SK-N-SH (cell line): ENCODE measurements at regions not wholly inside any gene's neighbourhood (a gene's known extent, or its start where the extent isn't known, plus 50 kb on each side); places are given as distances from the start of the nearest gene placed in this dataset.

Source experiments
- CTCF ChIA-PET: fragments of 300-600, 350-600 bp; formaldehyde crosslinking; extraction: SDS; loops from one replicate; lab custom pipeline; 2021; lab: Yijun Ruan, JAX
- POLR2A ChIA-PET: fragments of 350-600 bp; sonication (Branson Sonifier 250); formaldehyde crosslinking; extraction: SDS; loops from one replicate; lab custom pipeline; 2020; ENCODE audit warnings: antibody characterized with exemption, inconsistent platforms; lab: Yijun Ruan, JAX
- DNase-seq: peaks from one replicate; pipeline ENCODE4 v3.0.0; 2012
- H2AFZ ChIP-seq: fragments of 200-600 bp; sonication (generic); 2 replicates; pipeline ENCODE4 v1.8.1; 2016; ENCODE audit warnings: antibody characterized with exemption, mild to moderate bottlenecking, low read depth
- H3F3A ChIP-seq: fragments of 200-600 bp; sonication (generic); replicated peaks from 2 replicates; pipeline ENCODE3; 2016; ENCODE audit warnings: antibody characterized with exemption, mild to moderate bottlenecking; ENCODE audit not compliant: insufficient read depth
- H3K27ac ChIP-seq, 2 experiments: fragments of 200-500 bp in 1 of 2; fragments of 200-600 bp in 1 of 2; sonication (Bioruptor generic) in 1 of 2; sonication (generic), shearing (Covaris generic) in 1 of 2; 2 replicates each; pipeline versions ENCODE4 v1.5.1 to v1.6.1; 2014 to 2016; ENCODE audit warnings: low read depth in 2 of 2, inconsistent platforms in 1 of 2, low read length in 1 of 2, mild to moderate bottlenecking in 1 of 2, mixed read lengths in 1 of 2
- H3K27me3 ChIP-seq: fragments of 200-600 bp; sonication (generic), shearing (Covaris generic); 2 replicates; pipeline ENCODE4 v1.6.1; 2016; ENCODE audit warnings: mixed run types; ENCODE audit not compliant: insufficient read depth
- H3K36me3 ChIP-seq, 2 experiments: fragments of 200-500 bp in 1 of 2; fragments of 200-600 bp in 1 of 2; sonication (Bioruptor generic) in 1 of 2; sonication (generic) in 1 of 2; replicated peaks in 1 of 2; 2 replicates each; pipeline versions ENCODE3 to v1.5.1; 2014 to 2016; ENCODE audit warnings: low read length in 1 of 2, mild to moderate bottlenecking in 1 of 2; ENCODE audit not compliant: insufficient read depth in 2 of 2, control insufficient read depth in 1 of 2
- H3K4me1 ChIP-seq, 2 experiments: fragments of 200-500 bp in 1 of 2; fragments of 200-600 bp in 1 of 2; sonication (Bioruptor generic) in 1 of 2; sonication (generic), shearing (Covaris generic) in 1 of 2; 2 replicates each; pipeline versions ENCODE4 v1.5.1 to v1.6.1; 2014 to 2016; ENCODE audit warnings: low read depth in 1 of 2, low read length in 1 of 2, mixed run types in 1 of 2; ENCODE audit not compliant: insufficient read depth in 2 of 2, control insufficient read depth in 1 of 2
- H3K4me2 ChIP-seq: fragments of 200-600 bp; sonication (generic), shearing (Covaris generic); 2 replicates; pipeline ENCODE4 v1.6.1; 2017; ENCODE audit warnings: mixed run types
- H3K4me3 ChIP-seq, 2 experiments: fragments of 200-500 bp in 1 of 2; fragments of 200-600 bp in 1 of 2; sonication (Bioruptor generic) in 1 of 2; sonication (generic), shearing (Covaris generic) in 1 of 2; 2 replicates each; pipeline versions ENCODE4 v1.5.1 to v1.8.1; 2014 to 2016; ENCODE audit warnings: low read depth in 2 of 2, inconsistent platforms in 1 of 2, low read length in 1 of 2, mild to moderate bottlenecking in 1 of 2, mixed read lengths in 1 of 2, moderate library complexity in 1 of 2
- H3K79me2 ChIP-seq: fragments of 200-600 bp; sonication (generic); 2 replicates; pipeline ENCODE4 v1.8.1; 2017; ENCODE audit warnings: mild to moderate bottlenecking; ENCODE audit not compliant: insufficient read depth
- H3K9ac ChIP-seq: fragments of 200-600 bp; sonication (generic); 2 replicates; pipeline ENCODE4 v1.6.1; 2017; ENCODE audit warnings: mixed run types
- H3K9me2 ChIP-seq: fragments of 200-600 bp; sonication (generic); 2 replicates; pipeline ENCODE4 v1.6.1; 2017; ENCODE audit warnings: mixed run types
- H3K9me3 ChIP-seq: fragments of 200-600 bp; sonication (generic); 2 replicates; pipeline ENCODE4 v1.6.1; 2017; ENCODE audit warnings: mixed run types, mild to moderate bottlenecking, moderate library complexity
- H4K20me1 ChIP-seq: fragments of 200-600 bp; sonication (generic); 2 replicates; pipeline ENCODE4 v1.6.1; 2017; ENCODE audit warnings: mild to moderate bottlenecking, mixed run types; ENCODE audit not compliant: insufficient read depth
- CHD2 ChIP-seq: fragments of 150-350 bp; IDR thresholded peaks from 2 replicates; pipeline ENCODE4 v1.6.1; 2018; ENCODE audit warnings: low read length; ENCODE audit not compliant: partially characterized antibody
- CTCF ChIP-seq: fragments of 200-600 bp; sonication (generic); IDR thresholded peaks from 2 replicates; pipeline ENCODE4 v1.6.1; 2017; ENCODE audit warnings: antibody characterized with exemption, mild to moderate bottlenecking, moderate library complexity
- ELF1 ChIP-seq: IDR thresholded peaks from 2 replicates; pipeline ENCODE4 v1.4.0; 2012
- EP300 ChIP-seq, 2 experiments: IDR thresholded peaks; 2 replicates each; pipeline versions ENCODE4 v1.4.0 to v1.6.1; 2012; ENCODE audit warnings: borderline replicate concordance in 1 of 2, low read depth in 1 of 2, low read length in 1 of 2
- GABPA ChIP-seq: IDR thresholded peaks from 2 replicates; pipeline ENCODE4 v1.4.0; 2012; ENCODE audit warnings: low read depth, mild to moderate bottlenecking
- GATA2 ChIP-seq: sonication (generic); formaldehyde crosslinking; IDR thresholded peaks from 2 replicates; pipeline ENCODE4 v1.5.0; 2020; ENCODE audit warnings: mild to moderate bottlenecking, missing genetic modification reagents
- IRF3 ChIP-seq: fragments of 150-350 bp; IDR thresholded peaks from 2 replicates; pipeline ENCODE4 v1.6.1; 2016; ENCODE audit warnings: mild to moderate bottlenecking, low read depth, low read length
- JUND ChIP-seq: IDR thresholded peaks from 2 replicates; pipeline ENCODE4 v1.4.0; 2012
- MAX ChIP-seq: IDR thresholded peaks from 2 replicates; pipeline ENCODE4 v1.4.0; 2012; ENCODE audit warnings: low read depth
- MEF2A ChIP-seq: IDR thresholded peaks from 2 replicates; pipeline ENCODE4 v1.4.0; 2012; ENCODE audit warnings: low read depth, borderline replicate concordance
- MXI1 ChIP-seq: IDR thresholded peaks from 2 replicates; pipeline ENCODE4 v1.6.1; 2012; ENCODE audit warnings: mild to moderate bottlenecking, low read depth, low read length, improper control_type of control experiment
- NRF1 ChIP-seq: IDR thresholded peaks from 2 replicates; pipeline ENCODE4 v1.6.1; 2012; ENCODE audit warnings: low read depth, mild to moderate bottlenecking, low read length
- RAD21 ChIP-seq: IDR thresholded peaks from 2 replicates; pipeline ENCODE4 v1.6.1; 2012; ENCODE audit warnings: mild to moderate bottlenecking, low read length
- SMC3 ChIP-seq: IDR thresholded peaks from 2 replicates; pipeline ENCODE4 v1.6.1; 2012; ENCODE audit warnings: low read depth, low read length, improper control_type of control experiment
- TAF1 ChIP-seq: IDR thresholded peaks from 2 replicates; pipeline ENCODE4 v1.6.1; 2012; ENCODE audit warnings: low read depth, mild to moderate bottlenecking, low read length, moderate library complexity, borderline replicate concordance
- TCF12 ChIP-seq: IDR thresholded peaks from 2 replicates; pipeline ENCODE4 v1.4.0; 2012
- TEAD4 ChIP-seq: IDR thresholded peaks from 2 replicates; pipeline ENCODE4 v1.4.0; 2012; ENCODE audit warnings: mild to moderate bottlenecking, borderline replicate concordance; ENCODE audit not compliant: insufficient read depth
- whole genome bisulfite sequencing: methylation state at CpG from one replicate; pipeline ENCODE4 v1.1.6; 2017; ENCODE audit warnings: low lambda C conversion rate; 5-methylcytosine and 5-hydroxymethylcytosine counted together

- Histone ChIP-seq H3K27me3 (no peaks in the 10 kb centered on the region), H3K27ac (no peak overlapping the region), H2AFZ (no peak overlapping the region), H3K79me2 (no peaks in the 10 kb centered on the region), H3K9me2 (no peaks in the 10 kb centered on the region), H3K4me1 (peaks cover 0 to 11% of the 10 kb centered on the region in 2 experiments; a peak in 1 of 4 replicates), H4K20me1 (no peaks in the 10 kb centered on the region), H3K4me2 (no peak overlapping the region), H3K4me3 (no peak overlapping the region), H3K9me3 (no peaks in the 10 kb centered on the region), H3K9ac (no peak overlapping the region), H3K36me3 (no peaks in the 10 kb centered on the region), H3F3A (peaks cover 4% of the 10 kb centered on the region)
- ChIA-PET CTCF (no interaction called here), POLR2A (no interaction called here)
- DNase-seq, result no peak
- no peak for TF ChIP-seq CHD2
- no peak for TF ChIP-seq MAX
- no peak for TF ChIP-seq NRF1
- no peak for TF ChIP-seq JUND
- TF ChIP-seq GABPA, result no peak
- TF ChIP-seq EP300 (IDR thresholded peaks at IDR 0.05; ENCODE audit: borderline replicate concordance in 1 of 2, low read depth in 1 of 2, low read length in 1 of 2), result no peak
- TF ChIP-seq SMC3, result no peak
- no peak for TF ChIP-seq TCF12
- TF ChIP-seq IRF3, result no peak
Observed at GRCh38 chr14:28305938-28306337, 460.6 kb upstream of the FOXG1 start.

GRCh38 chr14:28307506-28307905 lies 459.1 kb upstream of the FOXG1 start:
- Histone ChIP-seq H3K79me2 (no peaks in the 10 kb centered on the region), H3K27me3 (no peaks in the 10 kb centered on the region), H2AFZ (no peak overlapping the region), H3K9me3 (no peaks in the 10 kb centered on the region), H3K9me2 (no peaks in the 10 kb centered on the region), H3K4me3 (no peak overlapping the region), H4K20me1 (no peaks in the 10 kb centered on the region), H3F3A (peaks cover 4% of the 10 kb centered on the region), H3K9ac (no peak overlapping the region), H3K4me1 (peaks cover 0 to 11% of the 10 kb centered on the region in 2 experiments; a peak in 1 of 4 replicates), H3K4me2 (no peak overlapping the region), H3K36me3 (no peaks in the 10 kb centered on the region), H3K27ac (no peak overlapping the region)
- WGBS, result 9% methylated on average over 1 of the region's 1 CpG
- CTCF ChIA-PET, result interaction anchor here (2.2 kb wide), 1 partner anchor 12 kb away, joined by 9 read pairs; no protein-coding TSS in a partner anchor
- POLR2A ChIA-PET, result no interaction called here
- no peak for TF ChIP-seq NRF1
- no peak for TF ChIP-seq CTCF
- TF ChIP-seq ELF1, result no peak
- TF ChIP-seq JUND, result no peak
- TF ChIP-seq MXI1, result no peak
- no peak for TF ChIP-seq GATA2 (CRISPR knock-in tag)
- no peak for TF ChIP-seq MEF2A
- no peak for TF ChIP-seq TAF1
- TF ChIP-seq TEAD4, result no peak
- TF ChIP-seq RAD21, result no peak
- no peak for DNase-seq
